H9 (cell line): ENCODE measurements at regions not wholly inside any gene's neighbourhood (a gene's known extent, or its start where the extent isn't known, plus 50 kb on each side); places are given as distances from the start of the nearest gene placed in this dataset.

Experiments used
- DNase-seq: peaks from one replicate; pipeline ENCODE4 v3.0.0-alpha.2; 2017
- H2AFZ ChIP-seq: one replicate; pipeline ENCODE4 v1.6.1; 2013; ENCODE audit warnings: mild to moderate bottlenecking, low read length, control low read depth, moderate library complexity
- H2AK5ac ChIP-seq: 2 replicates; pipeline ENCODE4 v1.6.1; 2013; ENCODE audit warnings: low read length, control low read depth, mixed read lengths; ENCODE audit not compliant: insufficient read length
- H2BK120ac ChIP-seq: one replicate; pipeline ENCODE4 v1.6.1; 2013; ENCODE audit warnings: low read depth, mild to moderate bottlenecking, low read length, control low read depth, inconsistent platforms; ENCODE audit not compliant: poor library complexity, severe bottlenecking
- H2BK12ac ChIP-seq: 2 replicates; pipeline ENCODE4 v1.6.1; 2013; ENCODE audit warnings: low read length, control low read depth, mixed read lengths, low read depth; ENCODE audit not compliant: insufficient read length
- H2BK15ac ChIP-seq: 2 replicates; pipeline ENCODE4 v1.6.1; 2013; ENCODE audit warnings: low read depth, low read length, control low read depth
- H2BK20ac ChIP-seq: one replicate; pipeline ENCODE4 v1.6.1; 2013; ENCODE audit warnings: low read depth, mild to moderate bottlenecking, low read length, control low read depth, inconsistent platforms; ENCODE audit not compliant: poor library complexity, severe bottlenecking
- H2BK5ac ChIP-seq: 2 replicates; pipeline ENCODE4 v1.6.1; 2013; ENCODE audit warnings: low read length, control low read depth, mixed read lengths; ENCODE audit not compliant: insufficient read length
- H3K14ac ChIP-seq: 2 replicates; pipeline ENCODE4 v1.6.1; 2013; ENCODE audit warnings: low read length, control low read depth; ENCODE audit not compliant: insufficient read depth
- H3K18ac ChIP-seq: 2 replicates; pipeline ENCODE4 v1.6.1; 2013; ENCODE audit warnings: low read depth, mild to moderate bottlenecking, mixed read lengths, low read length, control low read depth; ENCODE audit not compliant: insufficient read length
- H3K23ac ChIP-seq: 2 replicates; pipeline ENCODE4 v1.6.1; 2013; ENCODE audit warnings: low read length, control low read depth, mixed read lengths, low read depth; ENCODE audit not compliant: insufficient read length
- H3K23me2 ChIP-seq: 2 replicates; pipeline ENCODE4 v1.6.1; 2013; ENCODE audit warnings: low read depth, mild to moderate bottlenecking, mixed read lengths, low read length, control low read depth; ENCODE audit not compliant: insufficient read length, poor library complexity, severe bottlenecking
- H3K27ac ChIP-seq: 2 replicates; pipeline ENCODE4 v1.5.1; 2013; ENCODE audit warnings: low read length, control low read depth, mixed read lengths, low read depth; ENCODE audit not compliant: insufficient read length
- H3K27me3 ChIP-seq: 2 replicates; pipeline ENCODE4 v1.6.1; 2013; ENCODE audit warnings: low read length, control low read depth, inconsistent platforms; ENCODE audit not compliant: insufficient read depth
- H3K4ac ChIP-seq: 2 replicates; pipeline ENCODE4 v1.6.1; 2013; ENCODE audit warnings: low read depth, mild to moderate bottlenecking, control low read depth, inconsistent platforms, low read length, moderate library complexity
- H3K4me1 ChIP-seq: 2 replicates; pipeline ENCODE4 v1.6.1; 2013; ENCODE audit warnings: low read length, control low read depth, inconsistent platforms; ENCODE audit not compliant: insufficient read depth
- H3K4me2 ChIP-seq: 2 replicates; pipeline ENCODE4 v1.6.1; 2013; ENCODE audit warnings: low read length, control low read depth, mixed read lengths; ENCODE audit not compliant: insufficient read length, insufficient read depth
- H3K56ac ChIP-seq: 2 replicates; pipeline ENCODE4 v1.6.1; 2013; ENCODE audit warnings: low read depth, mild to moderate bottlenecking, mixed read lengths, low read length, control low read depth; ENCODE audit not compliant: insufficient read length
- H3K79me1 ChIP-seq: 2 replicates; pipeline ENCODE4 v1.6.1; 2013; ENCODE audit warnings: low read depth, mild to moderate bottlenecking, moderate library complexity, low read length, control low read depth, inconsistent platforms; ENCODE audit not compliant: insufficient read depth, poor library complexity, severe bottlenecking
- H3K79me2 ChIP-seq: 2 replicates; pipeline ENCODE4 v1.6.1; 2013; ENCODE audit warnings: low read length, control low read depth, inconsistent platforms; ENCODE audit not compliant: insufficient read depth
- H3K9ac ChIP-seq: 2 replicates; pipeline ENCODE4 v1.6.1; 2013; ENCODE audit warnings: low read length, control low read depth, mixed read lengths; ENCODE audit not compliant: insufficient read length; ENCODE audit errors: extremely low read depth
- H3K9me3 ChIP-seq: one replicate; pipeline ENCODE4 v1.6.1; 2013; ENCODE audit warnings: low read depth, low read length, inconsistent platforms; ENCODE audit not compliant: control insufficient read depth
- H3T11ph ChIP-seq: one replicate; pipeline ENCODE4 v1.6.1; 2013; ENCODE audit warnings: mild to moderate bottlenecking, low read length, control low read depth, inconsistent platforms
- H4K20me1 ChIP-seq: one replicate; pipeline ENCODE4 v1.6.1; 2013; ENCODE audit not compliant: control insufficient read depth, insufficient read length, insufficient read depth
- H4K5ac ChIP-seq: 2 replicates; pipeline ENCODE4 v1.6.1; 2013; ENCODE audit warnings: low read depth, mild to moderate bottlenecking, mixed read lengths, low read length, control low read depth; ENCODE audit not compliant: insufficient read length
- H4K8ac ChIP-seq: replicated peaks from 2 replicates; pipeline ENCODE4 v1.6.1; 2013; ENCODE audit warnings: low read length, control low read depth, mixed read lengths, low read depth; ENCODE audit not compliant: insufficient read length
- H4K91ac ChIP-seq: 2 replicates; pipeline ENCODE4 v1.6.1; 2013; ENCODE audit warnings: low read depth, mild to moderate bottlenecking, moderate library complexity, mixed read lengths, low read length, control low read depth; ENCODE audit not compliant: insufficient read length
- H3K27ac Mint-ChIP-seq, 3 experiments: 2 replicates in 2 of 3; 3 replicates in 1 of 3; pipeline ENCODE4 v1.8.0; 2020 to 2021; ENCODE audit warnings: mixed read lengths in 3 of 3, mild to moderate bottlenecking in 1 of 3, moderate library complexity in 1 of 3
- H3K27me3 Mint-ChIP-seq: 2 replicates; pipeline ENCODE4 v1.8.0; 2021; ENCODE audit warnings: low read depth, mild to moderate bottlenecking, moderate library complexity, mixed read lengths
- H3K36me3 Mint-ChIP-seq, 3 experiments: 2 replicates in 2 of 3; 3 replicates in 1 of 3; pipeline ENCODE4 v1.8.0; 2020 to 2021; ENCODE audit warnings: low read depth in 3 of 3, mixed read lengths in 3 of 3; ENCODE audit not compliant: insufficient read depth in 1 of 3
- H3K4me1 Mint-ChIP-seq, 2 experiments: 2 replicates each; pipeline ENCODE4 v1.8.0; 2020; ENCODE audit warnings: mixed read lengths in 2 of 2
- H3K4me3 Mint-ChIP-seq, 2 experiments: 2 replicates in 1 of 2; 3 replicates in 1 of 2; pipeline ENCODE4 v1.8.0; 2020 to 2021; ENCODE audit warnings: mild to moderate bottlenecking in 2 of 2, mixed read lengths in 2 of 2, moderate library complexity in 1 of 2
- H3K9me3 Mint-ChIP-seq, 2 experiments: 2 replicates in 1 of 2; 3 replicates in 1 of 2; pipeline ENCODE4 v1.8.0; 2020; ENCODE audit warnings: mild to moderate bottlenecking in 2 of 2, mixed read lengths in 2 of 2, moderate library complexity in 1 of 2
- WGBS: extraction: QIAGEN DNeasy Blood & Tissue Kit; methylation state at CpG from one replicate; pipeline ENCODE4 v1.1.7; 2013; ENCODE audit warnings: missing lambda C conversion rate, low lambda C conversion rate, mixed read lengths; ENCODE audit not compliant: insufficient read length; ENCODE audit errors: extremely low coverage; 5-methylcytosine and 5-hydroxymethylcytosine counted together
- TF ChIP-seq, protein P1 (sequence below): fragments of 200-600 bp; sonication (generic); conservative IDR thresholded peaks from 3 replicates; pipeline ENCODE4 v1.8.0; 2021; ENCODE audit warnings: antibody characterized with exemption, mild to moderate bottlenecking

DNA sequence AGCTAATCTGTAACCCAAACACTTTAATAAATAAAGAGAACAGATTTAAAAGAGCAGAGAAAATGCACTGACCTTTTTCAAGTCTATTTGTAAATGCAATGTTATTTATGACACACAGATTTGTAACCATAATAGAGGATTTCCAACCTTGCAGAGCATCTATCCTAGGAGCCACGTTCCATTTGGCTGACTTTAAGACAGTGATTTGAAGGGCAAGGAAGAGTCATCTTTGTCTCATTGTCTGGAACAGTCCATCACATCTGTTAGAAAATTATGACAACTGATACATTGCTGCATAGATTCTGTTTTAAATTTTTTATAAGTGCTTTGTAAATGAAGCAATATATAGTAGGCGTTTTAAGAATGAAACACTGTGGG, 90.8 kb upstream of the L3MBTL4 start:
- no peak overlapping the region for H4K8ac ChIP-seq
- no peak overlapping the region for H3K4me3 Mint-ChIP-seq
- H3K23me2 ChIP-seq, result no peaks in the 10 kb centered on the region
- no peak overlapping the region for H3K14ac ChIP-seq
- H3K27ac Mint-ChIP-seq, result no peak overlapping the region
- no peaks in the 10 kb centered on the region for H3K9me3 ChIP-seq
- H3T11ph ChIP-seq, result no peak overlapping the region
- no peaks in the 10 kb centered on the region for H4K20me1 ChIP-seq
- H3K9me3 Mint-ChIP-seq, result peaks cover 0 to 5% of the 10 kb centered on the region in 2 experiments; a peak in 3 of 5 replicates
- WGBS, result 100% methylated on average over 1 of the region's 2 CpGs
- no peak overlapping the region for H2BK5ac ChIP-seq
- TF ChIP-seq, protein P1, sequence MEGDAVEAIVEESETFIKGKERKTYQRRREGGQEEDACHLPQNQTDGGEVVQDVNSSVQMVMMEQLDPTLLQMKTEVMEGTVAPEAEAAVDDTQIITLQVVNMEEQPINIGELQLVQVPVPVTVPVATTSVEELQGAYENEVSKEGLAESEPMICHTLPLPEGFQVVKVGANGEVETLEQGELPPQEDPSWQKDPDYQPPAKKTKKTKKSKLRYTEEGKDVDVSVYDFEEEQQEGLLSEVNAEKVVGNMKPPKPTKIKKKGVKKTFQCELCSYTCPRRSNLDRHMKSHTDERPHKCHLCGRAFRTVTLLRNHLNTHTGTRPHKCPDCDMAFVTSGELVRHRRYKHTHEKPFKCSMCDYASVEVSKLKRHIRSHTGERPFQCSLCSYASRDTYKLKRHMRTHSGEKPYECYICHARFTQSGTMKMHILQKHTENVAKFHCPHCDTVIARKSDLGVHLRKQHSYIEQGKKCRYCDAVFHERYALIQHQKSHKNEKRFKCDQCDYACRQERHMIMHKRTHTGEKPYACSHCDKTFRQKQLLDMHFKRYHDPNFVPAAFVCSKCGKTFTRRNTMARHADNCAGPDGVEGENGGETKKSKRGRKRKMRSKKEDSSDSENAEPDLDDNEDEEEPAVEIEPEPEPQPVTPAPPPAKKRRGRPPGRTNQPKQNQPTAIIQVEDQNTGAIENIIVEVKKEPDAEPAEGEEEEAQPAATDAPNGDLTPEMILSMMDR, result no peak
- H2BK15ac ChIP-seq, result no peak overlapping the region
- H2AFZ ChIP-seq, result no peak overlapping the region
- peaks cover 3% of the 10 kb centered on the region; the same call in 1 of the 2 replicates for H3K4me1 ChIP-seq
- H3K27ac ChIP-seq, result no peak overlapping the region
- no peak overlapping the region for H2AK5ac ChIP-seq
- H3K56ac ChIP-seq, result no peak overlapping the region
- no peaks in the 10 kb centered on the region for H3K27me3 ChIP-seq
- H4K5ac ChIP-seq, result no peak overlapping the region
- no peak overlapping the region for H2BK12ac ChIP-seq
- peaks cover 25 to 37% of the 10 kb centered on the region in 2 experiments for H3K4me1 Mint-ChIP-seq
- no peaks in the 10 kb centered on the region for H3K79me1 ChIP-seq
- DNase-seq, result no peak
- no peaks in the 10 kb centered on the region for H3K79me2 ChIP-seq
- no peak overlapping the region for H3K4me2 ChIP-seq
- no peak overlapping the region for H3K9ac ChIP-seq
- H3K27me3 Mint-ChIP-seq, result no peaks in the 10 kb centered on the region
- no peak overlapping the region for H3K18ac ChIP-seq
- peaks cover 0 to 4% (median 0%) of the 10 kb centered on the region in 3 experiments; a peak in 2 of 7 replicates for H3K36me3 Mint-ChIP-seq
- no peak overlapping the region for H4K91ac ChIP-seq
- no peak overlapping the region for H3K23ac ChIP-seq
- no peak overlapping the region for H2BK20ac ChIP-seq
- H3K4ac ChIP-seq, result no peak overlapping the region
- H2BK120ac ChIP-seq, result no peak overlapping the region
